GM21529 (cell line): ENCODE measurements at regions not wholly inside any gene's neighbourhood (a gene's known extent, or its start where the extent isn't known, plus 50 kb on each side); places are given as distances from the start of the nearest gene placed in this dataset.
A peak's percentile ranks its signal among the peaks of the same experiment; 100 is the strongest.
"Not testable (repeated sequence)": the region's sequence is repeated elsewhere in the genome, so short reads cannot be mapped to it uniquely, and the experiment has no call there.

ENCODE experiments used
- ATAC-seq: cut with Tn5 transposase; IDR thresholded peaks from one replicate; pipeline ENCODE4 v1.9.1; 2021; ENCODE audit not compliant: unreplicated experiment

GRCh38 chr6:80594461-80594860, 488.0 kb downstream of the BCKDHB start:
- ATAC-seq, result no peak

- no peak for ATAC-seq
These were observed 486.0 kb downstream of the BCKDHB start for GRCh38 chr6:80592436-80592835.

- no peak for ATAC-seq
These were observed 479.8 kb downstream of the BCKDHB start for GRCh38 chr6:80586242-80586641.

- ATAC-seq, result no peak
These were observed 473.0 kb downstream of the BCKDHB start for GRCh38 chr6:80579391-80580023.

- ATAC-seq, result not testable (repeated sequence)
These were observed 466.8 kb downstream of the BCKDHB start for GRCh38 chr6:80573320-80573719.

- no peak for ATAC-seq
These were observed 459.9 kb downstream of the BCKDHB start for GRCh38 chr6:80566361-80566760.

- ATAC-seq, result no peak
These were observed 446.7 kb downstream of the BCKDHB start for GRCh38 chr6:80553071-80553740.

GRCh38 chr6:80550748-80551147, 444.3 kb downstream of the BCKDHB start:
- ATAC-seq, result no peak

GRCh38 chr6:80550281-80550680, 443.8 kb downstream of the BCKDHB start:
- ATAC-seq, result no peak

GRCh38 chr6:80548532-80548931, 442.1 kb downstream of the BCKDHB start:
- ATAC-seq, result no peak

GRCh38 chr6:80547827-80548226, 441.4 kb downstream of the BCKDHB start:
- no peak for ATAC-seq

GRCh38 chr6:80544976-80545722, 438.7 kb downstream of the BCKDHB start:
- no peak for ATAC-seq

- no peak for ATAC-seq
These were observed 438.1 kb downstream of the BCKDHB start for GRCh38 chr6:80544555-80544954.

GRCh38 chr6:80543598-80544222, 437.2 kb downstream of the BCKDHB start:
- peak; percentile 31 for ATAC-seq

- ATAC-seq, result no peak
These were observed 436.7 kb downstream of the BCKDHB start for GRCh38 chr6:80543151-80543550.

GRCh38 chr6:80541886-80542285, 435.4 kb downstream of the BCKDHB start:
- no peak for ATAC-seq

- ATAC-seq, result peak; percentile 37
These were observed 434.7 kb downstream of the BCKDHB start for GRCh38 chr6:80541181-80541580.

- no peak for ATAC-seq
These were observed 434.2 kb downstream of the BCKDHB start for GRCh38 chr6:80540700-80541099.

- no peak for ATAC-seq
These were observed 430.9 kb downstream of the BCKDHB start for GRCh38 chr6:80537118-80537972.

GRCh38 chr6:80535914-80536565, 429.6 kb downstream of the BCKDHB start:
- ATAC-seq, result no peak
